ENCODE measurements at regions not wholly inside any gene's neighbourhood (a gene's known extent, or its start where the extent isn't known, plus 50 kb on each side); places are given as distances from the start of the nearest gene placed in this dataset.

GRCh38 chr1:219441884-219442283, 171.0 kb downstream of the ZC3H11B start:
- DNase-seq (ENCODE audit: low spot score), result no peak
- in situ Hi-C loops (cut with MboI; ENCODE audit: low sequenced_read_pairs, unreplicated experiment), result no loop called here
- no peak for TF ChIP-seq CTCF (IDR thresholded peaks at IDR 0.05; ENCODE audit: borderline replicate concordance, control extremely low read depth, extremely low read depth, insufficient read depth, missing control alignments)

- DNase-seq (ENCODE audit: low spot score), result no peak
- in situ Hi-C loops (cut with MboI; ENCODE audit: low sequenced_read_pairs, unreplicated experiment), result no loop called here
- no peak for TF ChIP-seq CTCF (IDR thresholded peaks at IDR 0.05; ENCODE audit: borderline replicate concordance, control extremely low read depth, extremely low read depth, insufficient read depth, missing control alignments)
Observed at GRCh38 chr1:219439376-219439775, 173.5 kb downstream of the ZC3H11B start.

- DNase-seq (ENCODE audit: low spot score), result no peak
- in situ Hi-C loops (cut with MboI; ENCODE audit: low sequenced_read_pairs, unreplicated experiment), result no loop called here
- no peak for TF ChIP-seq CTCF (IDR thresholded peaks at IDR 0.05; ENCODE audit: borderline replicate concordance, control extremely low read depth, extremely low read depth, insufficient read depth, missing control alignments)
Observed at GRCh38 chr1:219438386-219438785, 174.5 kb downstream of the ZC3H11B start.

GRCh38 chr1:219434923-219435297, 178.0 kb downstream of the ZC3H11B start:
- TF ChIP-seq CTCF (IDR thresholded peaks at IDR 0.05; ENCODE audit: borderline replicate concordance, control extremely low read depth, extremely low read depth, insufficient read depth, missing control alignments), result no peak
- in situ Hi-C loops (cut with MboI; ENCODE audit: low sequenced_read_pairs, unreplicated experiment), result no loop called here
- no peak for DNase-seq (ENCODE audit: low spot score)

GRCh38 chr1:219434285-219434922, 178.5 kb downstream of the ZC3H11B start:
- no peak for DNase-seq (ENCODE audit: low spot score)
- in situ Hi-C loops (cut with MboI; ENCODE audit: low sequenced_read_pairs, unreplicated experiment), result no loop called here
- TF ChIP-seq CTCF (IDR thresholded peaks at IDR 0.05; ENCODE audit: borderline replicate concordance, control extremely low read depth, extremely low read depth, insufficient read depth, missing control alignments), result no peak

GRCh38 chr1:219433496-219434131, 179.3 kb downstream of the ZC3H11B start:
- no peak for TF ChIP-seq CTCF (IDR thresholded peaks at IDR 0.05; ENCODE audit: borderline replicate concordance, control extremely low read depth, extremely low read depth, insufficient read depth, missing control alignments)
- in situ Hi-C loops (cut with MboI; ENCODE audit: low sequenced_read_pairs, unreplicated experiment), result no loop called here
- DNase-seq (ENCODE audit: low spot score), result no peak
